NCI-H82 (cell line): ENCODE measurements at regions not wholly inside any gene's neighbourhood (a gene's known extent, or its start where the extent isn't known, plus 50 kb on each side); places are given as distances from the start of the nearest gene placed in this dataset.
A peak's percentile ranks its signal among the peaks of the same experiment; 100 is the strongest.

Experiments
- DNase-seq: peaks from one replicate; lab custom pipeline; 2025; lab: John Stamatoyannopoulos, UW

GRCh38 chr16:9186061-9186460 is 94.6 kb downstream of the HAPSTR1 start:
- DNase-seq = no peak

- no peak for DNase-seq
Observed at GRCh38 chr16:9188721-9189120, 97.3 kb downstream of the HAPSTR1 start.

DNA sequence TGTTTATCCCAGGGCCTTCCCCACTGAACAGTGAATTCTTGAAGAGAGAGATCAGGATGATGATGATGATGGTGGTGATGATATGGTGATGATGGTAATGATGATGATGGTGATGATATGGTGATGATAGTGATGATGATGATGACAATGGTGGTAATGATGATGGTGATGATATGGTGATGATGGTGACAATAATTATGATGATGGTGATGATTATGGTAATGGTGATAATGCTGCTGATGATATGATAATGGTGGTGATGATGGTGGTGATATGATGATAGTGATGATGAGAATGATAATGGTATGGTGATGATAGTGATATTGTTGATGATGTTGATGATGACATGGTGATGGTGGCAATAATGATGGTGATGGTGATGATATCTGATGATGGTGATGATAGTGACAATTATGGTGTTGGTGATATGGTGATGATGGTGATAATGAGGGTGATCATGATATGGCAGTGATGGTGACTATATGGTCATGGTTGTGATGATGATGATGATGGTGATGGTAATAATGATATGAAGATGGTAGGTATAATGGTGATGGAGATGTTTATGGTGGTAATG is 99.9 kb downstream of the HAPSTR1 start:
- no peak for DNase-seq

DNA sequence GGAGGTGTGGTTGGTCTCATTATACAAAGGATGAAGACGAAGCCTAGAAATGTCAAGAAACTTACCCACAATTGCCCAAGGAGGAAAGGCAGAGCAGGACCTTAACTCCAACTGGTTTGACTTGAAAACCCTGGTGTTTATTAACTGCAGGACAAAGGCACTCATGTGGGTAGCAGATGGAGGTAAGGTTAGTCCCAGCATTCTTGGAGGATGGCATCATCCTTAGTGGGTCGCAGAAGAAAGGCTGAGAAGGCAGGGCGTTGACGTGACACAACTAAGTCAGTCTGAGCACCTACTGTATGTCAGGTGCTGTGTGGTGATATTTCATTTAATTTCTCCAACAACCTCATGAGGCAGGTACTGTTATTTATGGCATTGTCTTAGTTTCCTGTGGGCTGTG is 101.3 kb downstream of the HAPSTR1 start:
- DNase-seq = no peak

GRCh38 chr16:9195287-9195686 is 103.8 kb downstream of the HAPSTR1 start:
- DNase-seq = no peak

- no peak for DNase-seq
Observed at GRCh38 chr16:9197957-9198661, 106.7 kb downstream of the HAPSTR1 start.

DNA sequence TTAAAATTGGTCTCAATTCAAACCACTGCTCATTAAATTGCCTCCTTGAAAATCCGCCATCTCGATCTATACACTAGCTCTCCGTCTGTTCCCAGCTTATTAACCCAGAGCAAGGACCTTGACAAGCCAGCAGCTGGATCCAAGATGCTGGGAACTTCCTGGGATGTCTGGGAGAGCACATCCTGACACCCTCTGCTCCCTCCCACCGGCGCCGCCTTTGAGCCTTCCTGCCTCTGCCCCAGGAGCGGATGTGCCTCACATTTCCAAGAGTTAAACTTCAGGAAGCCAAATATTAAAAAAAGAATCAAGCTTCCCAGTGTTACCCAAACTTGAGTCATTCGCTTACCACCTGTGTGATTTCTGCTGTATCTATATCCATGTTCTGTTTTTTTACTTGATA is 107.9 kb downstream of the HAPSTR1 start:
- no peak for DNase-seq

GRCh38 chr16:9199751-9200150 is 108.3 kb downstream of the HAPSTR1 start:
- DNase-seq = no peak

DNA sequence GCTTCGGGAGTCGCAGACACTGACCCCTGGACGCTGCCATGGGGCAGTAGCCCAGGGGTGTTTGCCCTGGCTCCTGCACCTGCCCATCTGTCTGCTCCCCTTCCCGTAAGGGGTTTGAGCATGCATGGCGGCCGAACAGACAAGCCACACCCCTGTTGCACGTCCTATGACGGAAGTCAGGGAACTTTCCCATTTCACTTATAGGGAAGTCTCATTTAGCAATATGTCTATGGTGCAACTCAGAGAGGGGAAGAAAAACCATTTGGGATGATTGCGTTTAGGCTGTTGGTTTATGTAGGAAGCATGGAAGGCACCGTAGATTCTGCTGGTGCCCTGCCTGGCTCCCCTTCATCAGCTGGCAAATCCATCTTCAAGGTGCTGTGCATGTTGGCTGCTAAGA is 112.5 kb downstream of the HAPSTR1 start:
- no peak for DNase-seq

DNA sequence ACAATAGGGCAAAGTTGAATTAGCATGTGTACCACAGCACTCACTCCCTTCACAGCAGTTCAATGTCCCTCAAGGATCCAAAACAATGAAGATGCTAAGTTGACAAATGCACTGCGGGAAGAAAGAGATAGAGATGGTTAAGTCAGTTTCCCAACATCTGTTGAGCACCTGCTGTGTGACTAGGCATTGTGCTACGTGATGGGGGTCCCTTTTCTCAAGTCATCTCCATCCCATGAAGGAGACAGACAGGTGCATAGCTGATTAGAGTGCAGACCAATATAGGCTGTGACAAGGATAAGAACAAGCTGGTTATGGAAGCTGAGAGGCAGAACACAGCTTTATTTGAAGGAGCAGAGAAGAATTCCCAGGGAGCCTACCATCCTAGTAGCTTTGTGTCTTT is 114.2 kb downstream of the HAPSTR1 start:
- no peak for DNase-seq

DNA sequence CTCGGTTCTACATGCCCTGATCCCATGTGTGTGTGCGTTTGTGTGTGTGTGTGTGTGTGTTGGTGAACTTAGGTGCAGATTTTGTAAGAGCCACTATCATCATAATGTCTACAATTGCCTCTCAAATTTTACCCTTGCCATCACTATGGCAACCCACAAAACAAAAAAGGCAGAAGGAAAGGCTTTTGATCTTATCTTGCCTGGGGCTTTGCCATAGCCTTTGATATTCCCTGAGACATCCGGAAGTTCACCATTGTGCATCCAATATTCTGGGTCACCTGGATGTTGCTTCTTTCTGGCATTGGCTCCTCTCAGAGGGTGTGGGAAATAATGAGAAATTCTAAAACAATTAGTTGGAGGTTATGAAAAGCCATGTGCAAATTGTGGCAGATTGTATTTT is 114.7 kb downstream of the HAPSTR1 start:
- no peak for DNase-seq

GRCh38 chr16:9212621-9213020 is 121.2 kb downstream of the HAPSTR1 start:
- no peak for DNase-seq

GRCh38 chr16:9219813-9220212 is 128.4 kb downstream of the HAPSTR1 start:
- DNase-seq = peak; percentile 54

GRCh38 chr16:9225527-9226316 is 134.3 kb downstream of the HAPSTR1 start:
- DNase-seq = peak; percentile 90

- no peak for DNase-seq
Observed at GRCh38 chr16:9226924-9227323, 135.5 kb downstream of the HAPSTR1 start.

- no peak for DNase-seq
Observed at GRCh38 chr16:9231039-9231438, 139.6 kb downstream of the HAPSTR1 start.

- DNase-seq = peak; percentile 27
Observed at GRCh38 chr16:9232102-9232770, 140.8 kb downstream of the HAPSTR1 start.

DNA sequence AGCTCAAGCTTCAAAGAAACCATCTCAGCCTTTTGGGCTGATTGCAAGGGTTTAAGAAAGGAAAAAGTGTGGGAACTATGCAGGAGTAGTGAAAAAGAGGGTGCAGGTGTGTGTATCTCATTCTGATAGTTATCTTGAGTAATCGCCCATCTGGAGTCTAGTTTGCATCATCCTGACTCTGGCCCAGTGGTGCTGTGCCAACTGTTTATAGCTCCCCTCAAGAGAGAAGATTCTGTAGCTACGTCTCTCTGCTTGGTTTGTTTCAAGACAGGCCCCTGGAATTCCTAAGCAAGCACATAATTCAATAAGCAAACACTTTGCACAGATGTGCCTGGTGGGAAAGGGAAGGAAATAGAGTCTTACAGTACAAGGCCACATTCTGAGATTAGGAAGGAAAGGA is 144.4 kb downstream of the HAPSTR1 start:
- DNase-seq = no peak

GRCh38 chr16:9236319-9236718 is 144.9 kb downstream of the HAPSTR1 start:
- no peak for DNase-seq

DNA sequence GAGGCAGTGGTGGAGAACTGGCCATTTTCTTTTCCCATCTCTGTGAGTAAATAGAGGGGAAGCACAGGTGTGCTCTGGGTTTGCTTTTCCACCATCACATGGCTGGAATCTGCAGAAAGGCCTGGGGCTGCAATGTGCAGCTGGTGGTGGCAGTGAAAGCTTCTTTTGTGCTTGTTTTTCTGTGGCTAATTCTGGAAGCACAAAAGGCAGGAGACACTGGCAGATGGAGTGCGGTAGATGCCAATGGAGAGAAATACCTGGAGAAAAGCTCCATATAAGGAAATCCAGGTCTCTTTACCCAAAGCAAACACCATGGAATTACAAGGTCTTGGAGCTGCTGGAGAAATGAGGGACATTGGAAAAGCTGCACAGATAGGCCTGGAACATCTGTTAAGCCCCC is 146.9 kb downstream of the HAPSTR1 start:
- DNase-seq = no peak

GRCh38 chr16:9241177-9241576 is 149.7 kb downstream of the HAPSTR1 start:
- no peak for DNase-seq

DNA sequence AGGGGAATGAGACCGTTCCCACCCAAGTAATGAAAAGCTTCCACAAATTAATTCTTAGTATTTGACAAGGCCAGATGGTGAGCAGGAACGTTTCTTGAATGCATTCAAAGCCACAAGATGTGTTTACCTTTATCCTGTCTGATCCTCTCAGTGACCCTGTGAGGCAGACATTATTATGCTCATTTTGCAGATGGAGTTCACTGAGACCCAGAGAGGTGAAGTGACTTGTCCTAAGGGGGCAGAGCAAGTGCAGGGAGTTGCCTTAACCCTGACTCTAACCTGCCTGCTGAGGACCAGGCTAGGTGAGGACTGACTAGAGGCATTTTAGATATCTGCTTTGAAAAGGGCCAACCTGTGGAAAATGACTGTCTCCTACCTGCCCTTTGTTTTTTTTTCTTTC is 156.7 kb downstream of the HAPSTR1 start:
- peak; percentile 89 for DNase-seq

- no peak for DNase-seq
Observed at GRCh38 chr16:9249534-9249933, 158.1 kb downstream of the HAPSTR1 start.
